PFSK-1 (cell line): ENCODE measurements at regions not wholly inside any gene's neighbourhood (a gene's known extent, or its start where the extent isn't known, plus 50 kb on each side); places are given as distances from the start of the nearest gene placed in this dataset.

Experiments used
- FOXP2 ChIP-seq: optimal IDR thresholded peaks from 2 replicates; pipeline ENCODE3; 2011; ENCODE audit warnings: borderline replicate concordance, control low read depth, inconsistent platforms; ENCODE audit not compliant: insufficient read depth; ENCODE audit errors: extremely low read length, extremely low read depth
- POLR2AphosphoS5 ChIP-seq: IDR thresholded peaks from 2 replicates; pipeline ENCODE4 v1.6.1; 2012; ENCODE audit warnings: low read depth, mild to moderate bottlenecking, control low read depth, low read length, moderate library complexity
- REST ChIP-seq, 2 experiments: IDR thresholded peaks; 2 replicates each; pipeline versions ENCODE4 v1.6.1 to v1.8.0; 2011 to 2012; ENCODE audit warnings: low read depth in 2 of 2, low read length in 2 of 2, control low read depth in 1 of 2, inconsistent platforms in 1 of 2, mild to moderate bottlenecking in 1 of 2, moderate library complexity in 1 of 2; ENCODE audit not compliant: insufficient read depth in 1 of 2
- SIN3A ChIP-seq: IDR thresholded peaks from 2 replicates; pipeline ENCODE4 v1.6.1; 2012; ENCODE audit warnings: mild to moderate bottlenecking, low read length, moderate library complexity, borderline replicate concordance; ENCODE audit not compliant: insufficient read depth
- TAF1 ChIP-seq: IDR thresholded peaks from 2 replicates; pipeline ENCODE4 v1.6.1; 2012; ENCODE audit warnings: low read length, control low read depth, borderline replicate concordance; ENCODE audit not compliant: insufficient read depth

GRCh38 chr2:236735825-236736238, 166.2 kb downstream of the ACKR3 start:
- TF ChIP-seq SIN3A: no peak
- TF ChIP-seq POLR2AphosphoS5: no peak
- TF ChIP-seq REST (IDR thresholded peaks at IDR 0.05; ENCODE audit: insufficient read depth in 1 of 2, low read depth in 2 of 2, low read length in 2 of 2): no peak
- no peak for TF ChIP-seq FOXP2
- no peak for TF ChIP-seq TAF1

- no peak for TF ChIP-seq POLR2AphosphoS5
- no peak for TF ChIP-seq TAF1
- TF ChIP-seq SIN3A: no peak
- no peak for TF ChIP-seq REST (IDR thresholded peaks at IDR 0.05; ENCODE audit: insufficient read depth in 1 of 2, low read depth in 2 of 2, low read length in 2 of 2)
- no peak for TF ChIP-seq FOXP2
These were observed 168.4 kb downstream of the ACKR3 start for GRCh38 chr2:236738030-236738429.

- TF ChIP-seq FOXP2 (no peak), TAF1 (no peak), POLR2AphosphoS5 (no peak), REST (IDR thresholded peaks at IDR 0.05; ENCODE audit: insufficient read depth in 1 of 2, low read depth in 2 of 2, low read length in 2 of 2) (no peak), SIN3A (no peak)
These were observed 169.3 kb downstream of the ACKR3 start for GRCh38 chr2:236738896-236739295.

- TF ChIP-seq POLR2AphosphoS5 (no peak), TAF1 (no peak), REST (IDR thresholded peaks at IDR 0.05; ENCODE audit: insufficient read depth in 1 of 2, low read depth in 2 of 2, low read length in 2 of 2) (no peak), SIN3A (no peak), FOXP2 (no peak)
These were observed 170.0 kb downstream of the ACKR3 start for GRCh38 chr2:236739663-236740062.

GRCh38 chr2:236740506-236740905, 170.9 kb downstream of the ACKR3 start:
- TF ChIP-seq REST (IDR thresholded peaks at IDR 0.05; ENCODE audit: insufficient read depth in 1 of 2, low read depth in 2 of 2, low read length in 2 of 2) (no peak), TAF1 (no peak), FOXP2 (no peak), POLR2AphosphoS5 (no peak), SIN3A (no peak)
